Stomach (tissue), 4 donors: ENCODE measurements at regions not wholly inside any gene's neighbourhood (a gene's known extent, or its start where the extent isn't known, plus 50 kb on each side); places are given as distances from the start of the nearest gene placed in this dataset.

Experiments
- CTCF ChIP-seq, 7 experiments: fragments of 450-650 bp in 4 of 7; fragments of 200-600 bp in 3 of 7; sonication (generic) in 3 of 7; IDR thresholded peaks; one replicate each; pipeline ENCODE4 v1.5.1; 2016 to 2019; ENCODE audit warnings: antibody characterized with exemption in 7 of 7, control low read depth in 2 of 7, mild to moderate bottlenecking in 1 of 7
- POLR2A ChIP-seq, 4 donors: fragments of 450-650 bp; IDR thresholded peaks; one replicate each; pipeline ENCODE4 v1.6.1; 2016; ENCODE audit warnings: antibody characterized with exemption in 4 of 4, control low read depth in 2 of 4, mild to moderate bottlenecking in 1 of 4, moderate library complexity in 1 of 4
- POLR2AphosphoS5 ChIP-seq, 3 donors: sonication (generic); formaldehyde crosslinking; IDR thresholded peaks; one replicate each; pipeline ENCODE4 v1.6.1; 2016; ENCODE audit warnings: antibody characterized with exemption in 3 of 3

GRCh38 chr6:85191656-85192055 lies 258.2 kb upstream of the NT5E start:
- TF ChIP-seq CTCF (IDR thresholded peaks at IDR 0.05) (no peak), POLR2A (IDR thresholded peaks at IDR 0.05) (no peak), POLR2AphosphoS5 (IDR thresholded peaks at IDR 0.05) (no peak)
